ENCODE measurements at regions not wholly inside any gene's neighbourhood (a gene's known extent, or its start where the extent isn't known, plus 50 kb on each side); places are given as distances from the start of the nearest gene placed in this dataset.

GRCh38 chr1:106249365-106249764 is 807.1 kb upstream of the PRMT6 start:
- Histone ChIP-seq H3K4me2 (ENCODE audit: insufficient read depth, insufficient read length, low read length) (no peak overlapping the region), H4K5ac (ENCODE audit: insufficient read length, low read depth, low read length) (no peak overlapping the region), H2BK120ac (ENCODE audit: low read depth, low read length, poor library complexity, severe bottlenecking) (no peak overlapping the region), H2AK5ac (ENCODE audit: insufficient read length, low read length) (no peak overlapping the region), H3K4me1 (ENCODE audit: insufficient read depth, low read length) (no peaks in the 10 kb centered on the region), H3K4ac (ENCODE audit: low read depth, low read length) (no peak overlapping the region), H2BK15ac (ENCODE audit: low read depth, low read length) (no peak overlapping the region), H2BK12ac (ENCODE audit: insufficient read length, low read depth, low read length) (no peak overlapping the region), H3T11ph (ENCODE audit: low read length) (no peak overlapping the region), H3K14ac (ENCODE audit: insufficient read depth, low read length) (no peak overlapping the region), H4K8ac (replicated peaks; ENCODE audit: insufficient read length, low read depth, low read length) (no peak overlapping the region), H4K91ac (ENCODE audit: insufficient read length, low read depth, low read length) (no peak overlapping the region), H3K27me3 (ENCODE audit: insufficient read depth, low read length) (no peaks in the 10 kb centered on the region), H3K9ac (ENCODE audit: extremely low read depth, insufficient read length, low read length) (no peak overlapping the region), H3K27ac (ENCODE audit: insufficient read length, low read depth, low read length) (no peak overlapping the region), H3K56ac (ENCODE audit: insufficient read length, low read depth, low read length) (no peak overlapping the region), H3K23me2 (ENCODE audit: insufficient read length, low read depth, low read length, poor library complexity, severe bottlenecking) (no peaks in the 10 kb centered on the region), H2AFZ (ENCODE audit: low read length) (no peak overlapping the region), H3K23ac (ENCODE audit: insufficient read length, low read depth, low read length) (no peak overlapping the region), H3K18ac (ENCODE audit: insufficient read length, low read depth, low read length) (no peak overlapping the region), H3K79me2 (ENCODE audit: insufficient read depth, low read length) (no peaks in the 10 kb centered on the region), H3K79me1 (ENCODE audit: insufficient read depth, low read depth, low read length, poor library complexity, severe bottlenecking) (no peaks in the 10 kb centered on the region), H2BK5ac (ENCODE audit: insufficient read length, low read length) (no peak overlapping the region), H2BK20ac (ENCODE audit: low read depth, low read length, poor library complexity, severe bottlenecking) (no peak overlapping the region), H4K20me1 (ENCODE audit: control insufficient read depth, insufficient read depth, insufficient read length) (no peaks in the 10 kb centered on the region), H3K9me3 (ENCODE audit: control insufficient read depth, low read depth, low read length) (no peaks in the 10 kb centered on the region)
- TF ChIP-seq CTCF (conservative IDR thresholded peaks at IDR 0.05): no peak
- Mint-ChIP-seq H3K27me3 (ENCODE audit: low read depth) (no peaks in the 10 kb centered on the region), H3K27ac (no peak overlapping the region), H3K9me3 (no peaks in the 10 kb centered on the region), H3K4me3 (no peak overlapping the region), H3K36me3 (ENCODE audit: insufficient read depth in 1 of 3, low read depth in 3 of 3) (no peaks in the 10 kb centered on the region), H3K4me1 (no peaks in the 10 kb centered on the region)
- DNase-seq: no peak

All from H9 (cell line).